ENCODE measurements at regions not wholly inside any gene's neighbourhood (a gene's known extent, or its start where the extent isn't known, plus 50 kb on each side); places are given as distances from the start of the nearest gene placed in this dataset.

GRCh38 chr13:111394211-111394922, 73.9 kb downstream of the TEX29 start:
- Histone ChIP-seq H3K4me2 (ENCODE audit: insufficient read depth, insufficient read length, low read length) (no peak overlapping the region), H3K9me3 (ENCODE audit: control insufficient read depth, low read depth, low read length) (no peaks in the 10 kb centered on the region), H4K91ac (ENCODE audit: insufficient read length, low read depth, low read length) (no peak overlapping the region), H3K14ac (ENCODE audit: insufficient read depth, low read length) (no peak overlapping the region), H3K18ac (ENCODE audit: insufficient read length, low read depth, low read length) (no peak overlapping the region), H3K79me1 (ENCODE audit: insufficient read depth, low read depth, low read length, poor library complexity, severe bottlenecking) (no peaks in the 10 kb centered on the region), H3K79me2 (ENCODE audit: insufficient read depth, low read length) (no peaks in the 10 kb centered on the region), H3K27me3 (ENCODE audit: insufficient read depth, low read length) (no peaks in the 10 kb centered on the region), H2BK15ac (ENCODE audit: low read depth, low read length) (no peak overlapping the region), H4K20me1 (ENCODE audit: control insufficient read depth, insufficient read depth, insufficient read length) (no peaks in the 10 kb centered on the region), H3K23ac (ENCODE audit: insufficient read length, low read depth, low read length) (no peak overlapping the region), H2BK5ac (ENCODE audit: insufficient read length, low read length) (no peak overlapping the region), H3K56ac (ENCODE audit: insufficient read length, low read depth, low read length) (no peak overlapping the region), H3T11ph (ENCODE audit: low read length) (no peak overlapping the region), H3K27ac (ENCODE audit: insufficient read length, low read depth, low read length) (no peak overlapping the region), H3K23me2 (ENCODE audit: insufficient read length, low read depth, low read length, poor library complexity, severe bottlenecking) (no peaks in the 10 kb centered on the region), H2BK120ac (ENCODE audit: low read depth, low read length, poor library complexity, severe bottlenecking) (no peak overlapping the region), H4K5ac (ENCODE audit: insufficient read length, low read depth, low read length) (no peak overlapping the region), H2AK5ac (ENCODE audit: insufficient read length, low read length) (no peak overlapping the region), H2BK12ac (ENCODE audit: insufficient read length, low read depth, low read length) (no peak overlapping the region), H3K4ac (ENCODE audit: low read depth, low read length) (no peak overlapping the region), H3K9ac (ENCODE audit: extremely low read depth, insufficient read length, low read length) (no peak overlapping the region), H2BK20ac (ENCODE audit: low read depth, low read length, poor library complexity, severe bottlenecking) (no peak overlapping the region), H2AFZ (ENCODE audit: low read length) (no peak overlapping the region), H4K8ac (replicated peaks; ENCODE audit: insufficient read length, low read depth, low read length) (no peak overlapping the region), H3K4me1 (ENCODE audit: insufficient read depth, low read length) (no peaks in the 10 kb centered on the region)
- H3K9me3 Mint-ChIP-seq, result peaks cover 2 to 6% of the 10 kb centered on the region in 2 experiments; a peak in 2 of 5 replicates
- H3K36me3 Mint-ChIP-seq (ENCODE audit: insufficient read depth in 1 of 3, low read depth in 3 of 3), result peaks cover 0 to 2% (median 0%) of the 10 kb centered on the region in 3 experiments; a peak in 4 of 7 replicates
- no peak overlapping the region for H3K27ac Mint-ChIP-seq
- H3K4me3 Mint-ChIP-seq, result no peak overlapping the region
- no peak for TF ChIP-seq CTCF (conservative IDR thresholded peaks at IDR 0.05)
- no peaks in the 10 kb centered on the region for H3K4me1 Mint-ChIP-seq
- no peak for DNase-seq
- no CpG with 5 or more reads among the region's 14 CpGs for WGBS (ENCODE audit: extremely low coverage, insufficient read length, low lambda C conversion rate)
- peaks cover 20% of the 10 kb centered on the region for H3K27me3 Mint-ChIP-seq (ENCODE audit: low read depth)
